ENCODE measurements at regions not wholly inside any gene's neighbourhood (a gene's known extent, or its start where the extent isn't known, plus 50 kb on each side); places are given as distances from the start of the nearest gene placed in this dataset.

GRCh38 chr6:71486461-71486860 lies 197.8 kb downstream of the OGFRL1 start:
- no peak for DNase-seq

DNA sequence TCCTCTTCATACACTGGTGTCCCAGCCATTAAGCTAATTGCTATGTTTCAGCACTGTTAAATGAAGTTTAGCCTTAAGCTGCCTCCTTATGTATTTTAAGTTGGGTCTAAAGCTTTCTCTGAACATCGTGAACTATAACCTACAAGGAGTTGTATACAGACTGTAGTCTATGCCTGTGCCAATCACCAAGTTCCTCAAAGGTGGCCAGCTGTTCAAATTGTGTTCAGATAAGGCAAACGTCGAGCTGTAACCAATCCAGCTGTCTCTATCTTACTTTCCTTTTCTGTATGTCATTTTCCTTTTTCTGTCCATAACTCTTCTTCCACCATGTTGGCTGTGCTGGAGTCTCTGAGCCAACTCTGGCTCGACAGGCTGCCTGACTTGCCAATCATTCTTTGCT lies 199.6 kb downstream of the OGFRL1 start:
- no peak for DNase-seq

DNA sequence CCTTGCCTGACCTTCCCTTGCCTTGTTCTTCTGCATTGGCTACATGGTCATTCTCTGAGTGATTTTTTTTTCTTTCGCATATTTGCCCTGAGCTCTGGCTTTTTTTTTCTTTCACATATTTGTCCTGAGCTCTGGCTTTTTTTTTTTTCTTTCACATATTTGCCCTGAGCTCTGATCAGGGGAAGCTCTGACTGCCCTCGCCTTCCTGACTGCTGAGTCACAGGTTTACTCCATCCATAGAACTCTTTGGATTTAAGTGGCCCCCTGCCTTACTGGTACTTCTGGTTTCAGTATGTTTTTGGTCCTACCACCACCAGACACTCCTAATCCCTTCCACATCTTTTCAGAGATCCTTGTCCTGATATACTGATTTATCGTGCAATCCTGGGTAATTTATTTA lies 201.1 kb downstream of the OGFRL1 start:
- DNase-seq = no peak

DNA sequence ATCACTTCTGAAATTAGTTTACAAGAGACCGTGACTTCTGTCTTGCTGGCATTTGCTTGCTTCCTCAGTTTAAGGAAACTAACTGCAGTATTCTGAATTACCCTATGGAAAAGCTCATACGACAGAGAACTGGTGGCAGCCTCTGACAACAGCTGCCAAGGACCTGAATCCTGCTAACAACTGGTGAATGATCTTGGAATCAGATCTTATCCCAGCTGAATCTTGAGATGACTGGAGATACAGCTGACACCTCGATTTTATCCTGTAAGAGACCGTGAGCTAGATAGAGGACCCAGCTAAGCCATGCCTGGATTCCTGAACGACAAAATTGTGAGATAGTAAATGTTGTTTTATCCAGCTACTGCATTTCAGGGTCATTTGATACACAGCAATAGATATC lies 202.3 kb downstream of the OGFRL1 start:
- no peak for DNase-seq

GRCh38 chr6:71491844-71492243 lies 203.2 kb downstream of the OGFRL1 start:
- no peak for DNase-seq

DNA sequence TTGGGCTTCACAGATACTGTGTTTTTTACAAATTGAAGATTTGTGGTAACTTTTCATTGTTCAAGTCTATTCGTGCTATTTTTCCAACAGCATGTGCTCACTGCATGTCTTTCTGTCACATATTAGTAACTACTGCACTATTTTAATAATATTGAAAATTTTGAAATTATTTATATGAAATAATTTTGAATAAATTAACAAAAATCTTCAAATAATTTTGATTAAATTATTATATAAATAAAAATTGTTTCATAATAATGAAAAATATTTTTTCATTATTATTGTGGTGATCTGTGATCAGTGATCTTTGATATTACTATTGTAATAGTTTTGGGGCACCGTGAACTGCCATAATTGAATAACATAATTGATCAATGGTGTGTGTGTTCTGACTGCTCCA lies 204.1 kb downstream of the OGFRL1 start:
- DNase-seq = no peak

DNA sequence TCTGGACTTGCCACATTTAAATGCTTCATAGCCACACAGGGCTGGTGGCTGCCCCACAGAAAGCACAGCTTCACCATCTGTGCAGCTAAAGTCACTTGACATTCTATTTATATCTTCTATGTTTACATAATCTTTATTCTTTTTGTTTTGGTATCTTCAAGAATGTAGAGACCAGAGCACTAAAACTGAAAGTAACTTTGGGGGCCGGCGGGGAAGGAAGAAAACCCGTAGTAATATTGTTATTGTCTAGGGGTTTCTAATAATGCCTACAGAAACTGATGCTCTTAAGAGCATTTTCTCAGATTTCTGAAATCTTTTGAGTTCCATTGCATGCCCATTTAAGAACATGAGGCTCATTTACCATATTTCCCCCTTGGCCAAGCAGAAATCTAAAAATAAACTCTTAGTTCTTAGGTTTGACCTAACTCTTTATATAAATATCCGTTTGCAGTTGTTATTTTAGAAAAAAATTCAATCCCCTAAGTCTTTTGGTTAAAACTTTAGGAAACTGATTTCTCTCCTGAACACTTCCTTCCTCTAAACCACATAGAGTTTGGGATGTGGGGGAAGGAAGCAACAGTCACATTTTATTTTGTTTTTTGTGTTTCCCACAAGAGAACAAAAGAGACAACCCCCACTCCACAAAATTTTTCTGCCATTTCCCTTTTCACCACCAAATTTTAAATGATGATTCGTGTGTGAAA lies 207.6 kb downstream of the OGFRL1 start:
- no peak for DNase-seq

DNA sequence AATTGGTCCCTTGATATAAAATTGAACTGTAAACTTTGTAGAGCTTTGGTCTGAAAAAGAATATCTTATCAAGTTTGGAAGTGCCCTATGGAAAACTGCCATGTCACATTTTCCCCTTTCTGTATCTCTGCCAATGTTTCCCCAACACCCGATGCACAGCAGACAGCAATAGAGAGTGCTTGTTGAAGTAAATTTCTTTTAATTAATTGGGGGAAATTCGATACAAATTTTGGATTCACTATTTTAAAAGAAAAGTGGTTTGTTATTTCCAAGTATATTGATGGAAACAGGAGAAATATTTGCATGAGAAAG lies 208.1 kb downstream of the OGFRL1 start:
- DNase-seq = no peak

DNA sequence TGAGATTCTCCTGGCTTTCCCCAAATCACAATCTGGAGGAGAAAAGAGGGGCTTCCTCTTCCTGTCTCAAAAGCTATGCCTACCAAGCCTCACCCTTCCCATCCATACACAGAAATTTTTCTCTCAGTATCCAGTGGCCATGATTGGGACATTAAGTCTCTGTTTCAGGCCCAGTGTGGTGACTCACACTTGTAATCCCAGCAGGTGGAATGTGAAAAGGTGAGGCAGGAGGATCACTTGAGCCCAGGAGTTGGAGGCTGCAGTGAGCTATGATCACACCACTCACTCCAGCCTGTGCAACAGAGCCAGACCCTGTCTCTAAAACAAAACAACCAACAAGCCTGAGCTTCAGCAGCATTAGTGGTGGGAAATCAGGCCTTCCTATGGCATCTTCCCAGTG lies 210.0 kb downstream of the OGFRL1 start:
- no peak for DNase-seq

DNA sequence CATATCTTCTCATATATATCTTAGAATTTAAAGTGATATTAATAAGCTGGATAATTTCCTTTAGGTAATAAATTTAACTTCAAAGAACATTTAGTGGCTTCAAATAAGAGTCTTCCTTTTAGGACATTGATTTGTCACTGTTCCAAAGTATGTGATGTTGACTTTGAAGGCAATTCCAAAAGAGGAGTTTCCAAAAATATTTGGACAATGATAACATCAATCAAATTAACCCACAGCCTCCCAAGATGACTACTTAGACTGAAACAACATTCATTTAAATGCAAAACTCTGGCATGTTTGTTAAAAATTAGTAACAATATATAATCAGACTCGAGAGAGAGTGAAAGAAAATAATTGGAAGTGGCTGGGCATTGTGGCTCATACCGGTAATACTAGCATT lies 211.1 kb downstream of the OGFRL1 start:
- DNase-seq = no peak

DNA sequence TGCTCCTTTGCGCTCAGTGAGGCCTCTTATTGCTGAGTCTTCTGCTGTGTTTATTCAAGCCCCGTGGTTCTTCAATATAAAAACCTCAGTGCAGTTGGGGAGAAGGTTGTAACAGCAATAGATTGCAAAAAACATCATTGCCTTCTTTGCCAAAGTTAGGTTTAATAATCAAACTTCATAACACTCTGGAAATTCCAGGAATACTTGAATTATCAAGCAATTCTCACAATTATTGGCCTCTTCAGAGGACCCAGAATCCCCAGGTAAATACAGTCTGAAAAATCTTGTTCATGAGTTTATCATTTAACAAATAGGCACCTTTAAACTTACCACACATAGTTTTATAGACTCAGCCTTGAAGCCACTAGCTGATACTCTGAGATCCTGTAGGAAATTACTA lies 213.6 kb downstream of the OGFRL1 start:
- DNase-seq = no peak

DNA sequence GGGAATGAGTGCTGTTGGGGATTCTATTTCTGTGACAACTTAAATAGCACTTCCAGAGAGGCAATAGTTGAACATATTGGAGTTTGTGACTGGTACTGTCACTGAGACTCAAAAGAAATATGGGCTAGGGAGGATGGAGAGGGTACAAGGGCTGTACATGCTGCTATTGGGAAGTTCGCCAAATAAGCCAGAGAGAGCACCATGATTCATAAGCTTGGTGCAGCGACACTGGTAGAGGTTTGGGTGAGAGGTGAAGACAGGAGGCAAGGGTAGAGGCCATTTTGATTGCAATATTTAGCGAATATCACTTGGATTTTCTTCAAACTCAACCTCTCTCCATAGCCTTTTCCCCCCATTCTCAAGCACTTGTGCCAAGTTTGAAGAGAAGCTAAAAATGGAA lies 214.3 kb downstream of the OGFRL1 start:
- no peak for DNase-seq

DNA sequence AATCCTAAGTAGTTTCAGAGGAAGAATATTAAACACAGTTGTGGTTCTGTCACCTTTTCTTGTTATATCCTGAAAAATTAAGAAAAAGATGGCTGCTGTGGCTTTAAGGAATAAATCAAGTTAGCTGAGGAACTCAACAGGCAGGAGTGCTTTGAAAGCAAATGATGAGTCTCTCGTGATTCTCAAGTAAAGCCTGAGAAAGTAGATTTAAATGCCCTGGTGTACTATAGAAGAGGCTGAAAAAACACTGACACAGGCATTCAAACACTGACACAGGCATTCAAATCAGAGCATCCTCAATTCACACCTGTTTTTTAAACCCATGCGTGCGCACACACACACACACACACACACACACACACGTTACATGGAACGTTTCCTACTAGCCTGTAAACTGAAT lies 218.6 kb downstream of the OGFRL1 start:
- no peak for DNase-seq

DNA sequence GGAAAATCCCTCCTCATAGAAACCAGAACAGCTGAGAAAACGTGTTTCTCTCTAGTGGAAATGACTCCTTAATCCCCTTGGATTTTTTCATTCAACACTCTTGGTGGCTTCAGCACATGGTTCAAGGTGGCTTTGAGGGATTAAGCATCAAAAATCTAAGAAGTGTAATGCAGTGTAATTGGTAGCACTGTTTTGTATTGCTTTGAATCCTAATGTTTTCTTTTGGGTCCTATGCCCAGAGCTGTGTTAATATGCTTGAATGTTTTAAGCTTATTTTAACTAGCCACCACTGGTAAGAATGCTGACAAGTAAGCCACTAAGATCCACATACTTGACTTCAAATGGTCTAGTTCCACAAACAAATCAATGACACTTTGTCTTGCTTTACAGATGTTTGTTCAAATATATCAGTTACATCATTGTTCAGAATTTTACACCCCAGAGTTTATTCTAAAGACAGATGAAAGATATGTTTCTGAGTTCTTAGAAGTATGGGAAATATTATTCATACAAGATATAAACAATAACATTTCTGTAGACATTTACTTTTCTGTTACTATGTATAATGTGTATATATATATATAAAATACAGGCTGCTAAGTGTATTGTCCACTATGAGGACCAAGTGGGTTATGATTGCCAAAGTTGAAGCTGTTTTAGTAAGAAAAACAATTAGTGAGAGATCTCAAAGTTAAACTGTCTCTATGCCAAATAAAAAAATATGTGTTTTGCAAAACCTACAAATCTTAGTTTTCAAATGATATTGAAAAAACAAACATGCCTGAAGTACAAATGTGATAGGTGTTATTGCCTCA lies 220.8 kb downstream of the OGFRL1 start:
- DNase-seq = no peak

DNA sequence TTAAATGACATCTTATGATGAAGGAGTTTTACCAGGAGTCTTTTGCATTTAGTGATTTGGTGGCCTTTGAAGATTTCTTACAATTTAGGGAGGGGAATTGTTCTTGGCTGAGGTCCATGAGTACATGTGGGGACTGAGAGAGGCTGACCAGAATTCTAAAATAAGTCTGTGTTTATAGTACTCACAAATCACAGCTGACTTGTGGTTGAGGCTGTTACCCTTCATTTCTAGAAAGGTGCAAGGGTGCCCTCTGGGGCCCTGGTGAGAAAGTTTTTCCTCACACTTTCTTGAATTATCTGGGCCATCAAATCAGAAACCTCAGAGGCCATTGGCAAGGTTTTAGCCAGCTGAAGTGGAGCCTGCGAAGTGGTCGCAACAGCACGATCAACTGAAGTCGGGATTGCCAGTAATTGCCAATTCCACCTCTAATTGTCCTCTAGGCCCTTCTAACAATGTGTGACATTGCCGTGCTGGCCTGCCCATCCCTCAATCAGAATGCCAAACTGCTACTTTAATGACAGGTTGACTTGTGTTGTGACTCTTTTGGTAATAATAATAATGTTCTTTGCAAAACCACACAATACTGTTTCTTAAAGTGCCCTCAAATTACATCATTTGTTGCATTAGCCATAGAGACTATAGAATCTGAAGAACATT lies 221.6 kb downstream of the OGFRL1 start:
- no peak for DNase-seq

- DNase-seq = no peak
These were observed 222.2 kb downstream of the OGFRL1 start for GRCh38 chr6:71510856-71511255.

- DNase-seq = no peak
These were observed 223.6 kb downstream of the OGFRL1 start for GRCh38 chr6:71512256-71512655.

- no peak for DNase-seq
These were observed 224.4 kb downstream of the OGFRL1 start for GRCh38 chr6:71513036-71513435.

DNA sequence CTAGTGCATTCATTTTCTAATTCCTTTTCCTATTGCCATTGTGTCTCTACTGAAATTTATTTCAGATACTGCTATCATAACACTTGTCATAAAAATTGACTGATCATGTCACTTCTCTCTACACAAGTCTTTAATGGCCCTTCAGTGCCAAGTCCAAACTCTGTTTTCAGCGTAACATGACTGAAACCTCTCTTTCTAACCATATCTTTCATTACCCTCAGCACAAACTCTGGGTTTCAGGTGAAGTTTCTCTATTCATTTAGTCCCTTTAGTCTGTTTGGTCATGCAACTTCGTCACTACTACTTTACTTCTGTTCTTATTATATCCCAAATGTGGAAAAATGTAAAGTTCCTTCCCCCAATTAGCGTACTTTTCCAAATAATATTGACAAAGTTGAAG lies 234.9 kb downstream of the OGFRL1 start:
- no peak for DNase-seq

GRCh38 chr6:71524201-71524600 lies 235.6 kb downstream of the OGFRL1 start:
- no peak for DNase-seq

DNA sequence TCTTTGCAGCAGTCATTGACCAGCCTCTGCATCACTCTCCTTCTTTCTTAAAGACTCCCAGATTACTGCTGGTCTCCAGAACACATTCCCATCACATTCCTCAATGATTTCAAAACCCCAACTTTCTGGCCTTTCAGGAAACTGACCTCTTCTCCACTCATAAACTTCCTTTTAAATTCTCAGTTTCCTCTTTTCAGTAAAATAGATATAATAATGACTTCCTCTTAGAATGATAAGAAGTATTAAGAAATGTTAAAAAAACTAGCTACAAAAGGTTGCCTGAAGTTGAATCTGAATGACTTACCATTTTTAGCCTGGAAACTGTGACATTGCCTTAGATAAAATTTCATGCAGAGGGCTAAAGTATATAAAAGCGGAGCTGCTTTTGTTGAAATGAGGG lies 239.3 kb downstream of the OGFRL1 start:
- DNase-seq = no peak

- DNase-seq = no peak
These were observed 240.4 kb downstream of the OGFRL1 start for GRCh38 chr6:71529026-71529425.

DNA sequence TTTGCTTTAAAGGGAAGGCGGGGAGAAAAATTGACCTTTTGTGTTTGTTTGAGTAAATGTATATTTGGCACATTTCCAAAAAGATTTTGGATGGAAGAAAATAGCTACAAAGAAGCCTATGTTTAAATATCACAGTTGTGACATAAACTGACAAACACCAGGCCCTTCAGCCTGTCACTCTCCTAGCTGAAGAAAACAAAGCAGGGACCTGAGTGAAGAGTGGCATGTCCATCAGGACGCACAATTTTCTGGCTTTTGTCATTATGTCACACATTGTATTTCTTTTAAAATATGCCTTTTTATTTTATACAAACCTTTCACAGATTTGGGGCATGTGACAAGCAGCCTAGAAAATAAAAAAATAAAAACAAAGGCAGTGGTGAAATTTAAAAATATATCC lies 241.2 kb downstream of the OGFRL1 start:
- no peak for DNase-seq

DNA sequence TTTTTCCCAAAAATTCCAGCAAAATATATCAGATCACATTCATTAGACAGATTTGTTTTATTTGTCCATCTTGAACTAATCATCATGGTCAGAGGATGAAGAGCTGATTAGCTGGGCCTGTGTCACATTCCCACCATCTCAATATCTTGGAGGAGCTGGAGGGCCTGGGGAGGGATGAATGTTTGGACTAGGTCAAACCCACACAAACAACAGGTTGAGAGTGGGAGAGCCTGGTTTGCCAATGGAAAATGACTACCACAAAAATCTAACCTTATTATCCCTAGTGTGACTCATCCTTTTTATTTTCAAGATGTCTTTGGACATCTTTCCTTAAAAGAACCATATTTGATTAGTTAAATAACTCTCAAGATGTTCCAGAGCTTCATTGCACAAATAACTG lies 242.4 kb downstream of the OGFRL1 start:
- no peak for DNase-seq

Measured in NCI-H2081 treated with DMSO at 0.1 percent for 48 hours (cell line).